MM.1S (cell line): ENCODE measurements at regions not wholly inside any gene's neighbourhood (a gene's known extent, or its start where the extent isn't known, plus 50 kb on each side); places are given as distances from the start of the nearest gene placed in this dataset.

ENCODE experiments used
- EZH2 ChIP-seq: fragments of 300-600 bp; sonication (generic); optimal IDR thresholded peaks from 2 replicates; pipeline ENCODE3; 2017; ENCODE audit warnings: low read depth, mild to moderate bottlenecking, antibody characterized with exemption, low read length, mixed read lengths
- TF ChIP-seq, protein P1 (sequence below): fragments of 300-600 bp; sonication (generic); IDR thresholded peaks from 2 replicates; pipeline ENCODE4 v1.5.1; 2016; ENCODE audit warnings: antibody characterized with exemption, low read length, mixed read lengths

DNA sequence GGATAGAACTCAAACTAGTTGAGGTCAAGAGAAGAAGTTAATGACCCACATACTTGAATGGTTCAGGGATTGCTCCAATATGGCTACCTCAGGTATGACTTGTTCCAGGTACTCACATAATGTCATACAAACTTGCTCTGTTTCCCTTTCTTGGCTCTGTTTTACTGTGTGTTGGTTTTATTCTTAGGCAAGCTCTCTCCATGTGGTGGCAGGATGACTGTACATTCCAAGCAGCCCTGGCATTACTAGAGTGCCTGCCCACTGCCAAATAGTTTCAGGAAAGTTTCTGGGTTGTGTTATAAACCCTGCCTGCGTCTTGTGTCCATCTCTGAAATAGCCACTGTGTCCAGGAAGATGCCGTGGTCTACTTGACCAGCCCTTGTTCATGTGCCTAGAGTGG lies 476.8 kb downstream of the SHISA9 start:
- TF ChIP-seq, protein P1, sequence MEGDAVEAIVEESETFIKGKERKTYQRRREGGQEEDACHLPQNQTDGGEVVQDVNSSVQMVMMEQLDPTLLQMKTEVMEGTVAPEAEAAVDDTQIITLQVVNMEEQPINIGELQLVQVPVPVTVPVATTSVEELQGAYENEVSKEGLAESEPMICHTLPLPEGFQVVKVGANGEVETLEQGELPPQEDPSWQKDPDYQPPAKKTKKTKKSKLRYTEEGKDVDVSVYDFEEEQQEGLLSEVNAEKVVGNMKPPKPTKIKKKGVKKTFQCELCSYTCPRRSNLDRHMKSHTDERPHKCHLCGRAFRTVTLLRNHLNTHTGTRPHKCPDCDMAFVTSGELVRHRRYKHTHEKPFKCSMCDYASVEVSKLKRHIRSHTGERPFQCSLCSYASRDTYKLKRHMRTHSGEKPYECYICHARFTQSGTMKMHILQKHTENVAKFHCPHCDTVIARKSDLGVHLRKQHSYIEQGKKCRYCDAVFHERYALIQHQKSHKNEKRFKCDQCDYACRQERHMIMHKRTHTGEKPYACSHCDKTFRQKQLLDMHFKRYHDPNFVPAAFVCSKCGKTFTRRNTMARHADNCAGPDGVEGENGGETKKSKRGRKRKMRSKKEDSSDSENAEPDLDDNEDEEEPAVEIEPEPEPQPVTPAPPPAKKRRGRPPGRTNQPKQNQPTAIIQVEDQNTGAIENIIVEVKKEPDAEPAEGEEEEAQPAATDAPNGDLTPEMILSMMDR = no peak
- no peak for TF ChIP-seq EZH2
